WERI-Rb-1 (cell line): ENCODE measurements at regions not wholly inside any gene's neighbourhood (a gene's known extent, or its start where the extent isn't known, plus 50 kb on each side); places are given as distances from the start of the nearest gene placed in this dataset.

Experiments
- DNase-seq: peaks from one replicate; pipeline ENCODE4 v3.0.0-alpha.2; 2020
- H3K27ac ChIP-seq: fragments of 250-450 bp; sonication (Bioruptor Pico); 2 replicates; pipeline ENCODE4 v1.5.1; 2020; ENCODE audit warnings: mild to moderate bottlenecking, moderate library complexity
- H3K27me3 ChIP-seq: fragments of 250-450 bp; sonication (Bioruptor Pico); 2 replicates; pipeline ENCODE4 v1.5.1; 2021; ENCODE audit warnings: mild to moderate bottlenecking, low read depth, moderate library complexity; ENCODE audit not compliant: insufficient read depth, severe bottlenecking
- H3K36me3 ChIP-seq: fragments of 250-450 bp; sonication (Bioruptor Pico); 2 replicates; pipeline ENCODE4 v1.5.1; 2020; ENCODE audit warnings: mild to moderate bottlenecking, moderate library complexity
- H3K4me3 ChIP-seq: 2 replicates; pipeline ENCODE4 v1.5.1; 2011; ENCODE audit warnings: low read depth, mild to moderate bottlenecking, control low read depth, low read length
- H3K9me3 ChIP-seq: fragments of 250-450 bp; sonication (Bioruptor Pico); 2 replicates; pipeline ENCODE4 v1.5.1; 2021; ENCODE audit warnings: mild to moderate bottlenecking, moderate library complexity; ENCODE audit not compliant: severe bottlenecking
- TF ChIP-seq, protein P1 (sequence below): IDR thresholded peaks from 2 replicates; pipeline ENCODE4 v1.5.1; 2011; ENCODE audit warnings: low read depth, mild to moderate bottlenecking, control low read depth, inconsistent platforms, low read length

DNA sequence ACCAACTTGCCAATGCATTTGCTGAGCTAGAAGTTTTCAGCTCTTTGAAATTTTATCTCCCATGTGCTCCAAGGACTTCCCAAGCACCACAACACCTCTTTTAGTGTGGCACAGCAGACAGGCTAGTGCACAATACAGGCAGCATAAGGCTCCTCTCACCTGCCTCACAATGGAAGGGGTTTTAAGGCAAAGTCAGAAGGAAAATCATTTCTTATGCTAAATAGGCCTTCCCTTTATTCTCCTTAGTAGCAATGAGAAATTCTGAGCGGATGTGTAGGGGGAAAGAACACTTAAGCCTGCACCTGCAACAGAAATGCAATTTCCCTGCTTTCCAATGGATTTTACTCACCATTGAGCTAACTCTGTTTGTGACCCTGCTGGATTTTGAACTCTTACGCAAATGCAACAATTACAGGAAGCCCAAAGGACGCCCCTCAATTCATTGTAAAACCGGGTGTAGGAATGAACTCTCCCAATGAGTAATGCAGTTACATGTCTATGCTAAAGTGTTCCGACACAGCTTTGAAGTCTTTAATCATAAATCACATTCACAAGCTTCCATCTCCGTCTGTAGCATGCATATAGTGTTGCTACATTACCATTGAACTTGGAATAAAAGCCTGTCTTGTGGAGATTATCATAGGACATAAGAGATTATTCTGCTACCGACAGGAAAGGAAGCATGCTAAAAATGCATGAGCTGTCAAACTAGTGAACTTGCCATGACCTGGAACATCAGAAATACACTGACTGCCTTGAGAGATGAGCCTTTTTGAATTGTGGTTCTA lies 1084.9 kb downstream of the RPA4 start:
- no peak for DNase-seq
- H3K27me3 ChIP-seq: peaks cover 3% of the 10 kb centered on the region

DNA sequence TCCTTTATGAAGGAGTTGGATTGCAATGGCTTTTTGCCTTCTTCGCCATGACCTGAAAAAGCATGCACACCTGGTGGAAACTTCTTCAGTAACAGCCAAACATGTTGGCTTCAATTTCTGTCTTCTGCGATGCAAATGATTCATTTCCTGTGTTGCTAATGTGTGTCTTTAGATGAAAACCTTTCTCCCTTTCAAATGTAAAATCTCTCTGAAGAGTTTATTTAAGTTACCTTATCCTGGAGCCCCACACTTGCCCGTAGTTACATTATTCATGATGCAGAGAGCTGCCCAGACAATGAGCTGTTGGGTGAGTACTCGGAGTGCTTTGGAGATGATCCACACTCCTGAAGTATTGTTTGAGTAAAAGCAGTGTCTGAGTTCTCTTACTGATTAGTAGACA lies 1100.9 kb downstream of the RPA4 start:
- Histone ChIP-seq H3K4me3 (no peak overlapping the region), H3K9me3 (no peaks in the 10 kb centered on the region), H3K27ac (no peak overlapping the region), H3K36me3 (no peaks in the 10 kb centered on the region), H3K27me3 (no peaks in the 10 kb centered on the region)
- TF ChIP-seq, protein P1, sequence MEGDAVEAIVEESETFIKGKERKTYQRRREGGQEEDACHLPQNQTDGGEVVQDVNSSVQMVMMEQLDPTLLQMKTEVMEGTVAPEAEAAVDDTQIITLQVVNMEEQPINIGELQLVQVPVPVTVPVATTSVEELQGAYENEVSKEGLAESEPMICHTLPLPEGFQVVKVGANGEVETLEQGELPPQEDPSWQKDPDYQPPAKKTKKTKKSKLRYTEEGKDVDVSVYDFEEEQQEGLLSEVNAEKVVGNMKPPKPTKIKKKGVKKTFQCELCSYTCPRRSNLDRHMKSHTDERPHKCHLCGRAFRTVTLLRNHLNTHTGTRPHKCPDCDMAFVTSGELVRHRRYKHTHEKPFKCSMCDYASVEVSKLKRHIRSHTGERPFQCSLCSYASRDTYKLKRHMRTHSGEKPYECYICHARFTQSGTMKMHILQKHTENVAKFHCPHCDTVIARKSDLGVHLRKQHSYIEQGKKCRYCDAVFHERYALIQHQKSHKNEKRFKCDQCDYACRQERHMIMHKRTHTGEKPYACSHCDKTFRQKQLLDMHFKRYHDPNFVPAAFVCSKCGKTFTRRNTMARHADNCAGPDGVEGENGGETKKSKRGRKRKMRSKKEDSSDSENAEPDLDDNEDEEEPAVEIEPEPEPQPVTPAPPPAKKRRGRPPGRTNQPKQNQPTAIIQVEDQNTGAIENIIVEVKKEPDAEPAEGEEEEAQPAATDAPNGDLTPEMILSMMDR: no peak
- DNase-seq: no peak

More for the DNA sequence above, 1084.9 kb downstream of the RPA4 start:
- Histone ChIP-seq H3K27ac (no peak overlapping the region), H3K4me3 (no peak overlapping the region), H3K9me3 (no peaks in the 10 kb centered on the region), H3K36me3 (no peaks in the 10 kb centered on the region)
- TF ChIP-seq, protein P1: no peak

DNA sequence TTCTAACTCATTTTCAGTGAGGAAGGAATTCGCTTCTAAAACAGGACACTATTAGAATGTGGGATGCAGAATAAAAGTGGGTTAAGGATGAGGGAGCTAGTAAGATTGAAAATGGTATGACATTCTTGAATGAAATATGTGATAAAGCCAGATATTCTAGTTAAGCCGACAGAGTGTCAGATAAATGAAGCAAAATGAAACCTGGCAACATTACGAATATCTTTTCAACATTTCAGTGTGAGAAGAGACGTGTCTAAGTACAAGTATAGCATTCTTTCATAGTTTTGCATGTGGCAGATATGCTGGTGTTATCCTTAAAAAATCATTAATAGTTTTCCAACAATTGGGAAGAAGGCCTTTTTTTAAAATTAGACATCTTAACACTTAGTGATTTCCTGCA lies 1101.4 kb downstream of the RPA4 start:
- H3K4me3 ChIP-seq: no peak overlapping the region
- TF ChIP-seq, protein P1: no peak
- H3K36me3 ChIP-seq: no peaks in the 10 kb centered on the region
- H3K27me3 ChIP-seq: no peaks in the 10 kb centered on the region
- no peak overlapping the region for H3K27ac ChIP-seq
- no peak for DNase-seq
- no peaks in the 10 kb centered on the region for H3K9me3 ChIP-seq

DNA sequence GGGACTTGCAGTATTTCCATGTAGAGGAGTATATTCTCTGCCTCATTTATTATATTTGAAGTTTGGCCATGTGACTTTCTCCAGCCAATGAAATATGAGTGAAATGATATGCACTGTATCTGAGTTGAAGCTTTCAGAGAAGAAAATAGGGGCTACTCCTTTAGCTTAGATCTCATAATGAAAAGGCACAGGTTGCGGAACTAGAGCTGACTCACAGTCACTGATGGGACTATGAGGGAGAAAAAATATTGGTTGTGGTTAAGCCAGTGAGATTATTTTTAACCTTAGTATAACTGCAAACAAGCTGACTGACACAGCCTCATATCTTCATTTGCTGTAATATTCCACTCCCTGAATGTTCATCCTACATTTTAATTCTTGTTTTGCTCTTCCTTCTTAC lies 1104.3 kb downstream of the RPA4 start:
- no peak for DNase-seq
- Histone ChIP-seq H3K36me3 (no peaks in the 10 kb centered on the region), H3K4me3 (no peak overlapping the region), H3K9me3 (no peaks in the 10 kb centered on the region), H3K27me3 (no peaks in the 10 kb centered on the region), H3K27ac (no peak overlapping the region)
- TF ChIP-seq, protein P1: no peak

DNA sequence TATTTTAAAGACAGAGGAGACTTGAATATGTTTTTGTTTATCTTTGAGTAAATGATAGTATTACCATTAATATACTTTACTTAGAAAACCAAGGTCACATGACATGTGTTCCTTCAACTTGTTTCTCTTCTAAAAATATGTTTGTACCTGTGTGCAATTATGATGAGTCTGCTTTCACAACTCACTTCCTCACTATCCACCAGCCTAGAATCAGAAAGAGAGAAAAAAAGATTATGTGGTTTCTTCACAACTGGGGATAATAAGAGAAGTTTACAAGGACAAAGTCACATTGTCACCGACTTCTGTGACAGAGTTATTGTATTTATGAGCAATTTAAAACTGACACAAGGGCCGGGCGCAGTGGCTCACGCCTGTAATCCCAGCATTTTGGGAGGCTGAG lies 1112.1 kb downstream of the RPA4 start:
- Histone ChIP-seq H3K27me3 (no peaks in the 10 kb centered on the region), H3K36me3 (no peaks in the 10 kb centered on the region), H3K9me3 (no peaks in the 10 kb centered on the region), H3K4me3 (no peak overlapping the region), H3K27ac (no peak overlapping the region)
- no peak for DNase-seq
- TF ChIP-seq, protein P1: no peak

DNA sequence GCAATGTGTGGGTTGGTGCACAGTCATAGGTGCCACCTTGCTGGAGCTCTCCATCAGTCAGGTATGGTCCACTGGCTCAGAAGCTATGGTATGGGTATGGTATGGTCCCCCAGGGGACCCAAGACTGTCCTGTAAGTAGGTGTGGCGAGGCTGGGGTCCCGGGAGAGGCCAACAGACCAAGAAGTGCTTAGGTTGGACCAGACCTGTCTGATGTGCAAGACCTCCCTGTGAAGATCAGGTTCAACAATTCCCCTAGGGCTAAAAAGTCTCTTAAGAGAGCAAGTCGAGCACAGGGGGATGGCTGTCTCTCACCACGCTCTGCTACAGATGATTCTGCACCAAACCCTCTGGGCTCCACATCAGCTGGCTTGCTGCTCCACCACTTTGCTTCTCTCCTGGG lies 1145.0 kb downstream of the RPA4 start:
- Histone ChIP-seq H3K27ac (no peak overlapping the region), H3K9me3 (no peaks in the 10 kb centered on the region), H3K36me3 (no peaks in the 10 kb centered on the region), H3K27me3 (no peaks in the 10 kb centered on the region), H3K4me3 (no peak overlapping the region)
- TF ChIP-seq, protein P1: no peak
- no peak for DNase-seq
